Lower leg skin (tissue), 4 donors: ENCODE measurements at regions not wholly inside any gene's neighbourhood (a gene's known extent, or its start where the extent isn't known, plus 50 kb on each side); places are given as distances from the start of the nearest gene placed in this dataset.
A peak's percentile ranks its signal among the peaks of the same experiment; 100 is the strongest.

Experiments
- DNase-seq, 2 donors: peaks; one replicate each; pipeline ENCODE4 v3.0.0-alpha.2; 2019; ENCODE audit warnings: low spot score in 2 of 2
- H3K4me3 ChIP-seq: fragments of 200-600 bp; sonication (generic); 2 replicates; pipeline ENCODE4 v1.5.1; 2017; ENCODE audit warnings: mild to moderate bottlenecking, low read depth; ENCODE audit not compliant: poor library complexity, severe bottlenecking
- CTCF ChIP-seq, 3 donors: fragments of 450-650 bp; IDR thresholded peaks; one replicate each; pipeline ENCODE4 v1.5.1; 2016; ENCODE audit warnings: antibody characterized with exemption in 3 of 3, mild to moderate bottlenecking in 3 of 3, moderate library complexity in 2 of 3
- POLR2A ChIP-seq, 2 donors: fragments of 450-650 bp; IDR thresholded peaks; one replicate each; pipeline ENCODE4 v1.6.1; 2016 to 2017; ENCODE audit warnings: antibody characterized with exemption in 2 of 2, mild to moderate bottlenecking in 1 of 2, moderate library complexity in 1 of 2
- WGBS, 2 donors: methylation state at CpG; one replicate each; pipeline ENCODE4 v1.1.5; 2018; 5-methylcytosine and 5-hydroxymethylcytosine counted together
- intact Hi-C: fragments of 100-400 bp; cut with DNase I; formaldehyde crosslinking; loops from one replicate; pipeline ENCODE4 v1.15.0; 2023; ENCODE audit warnings: low total_unique reads

DNA sequence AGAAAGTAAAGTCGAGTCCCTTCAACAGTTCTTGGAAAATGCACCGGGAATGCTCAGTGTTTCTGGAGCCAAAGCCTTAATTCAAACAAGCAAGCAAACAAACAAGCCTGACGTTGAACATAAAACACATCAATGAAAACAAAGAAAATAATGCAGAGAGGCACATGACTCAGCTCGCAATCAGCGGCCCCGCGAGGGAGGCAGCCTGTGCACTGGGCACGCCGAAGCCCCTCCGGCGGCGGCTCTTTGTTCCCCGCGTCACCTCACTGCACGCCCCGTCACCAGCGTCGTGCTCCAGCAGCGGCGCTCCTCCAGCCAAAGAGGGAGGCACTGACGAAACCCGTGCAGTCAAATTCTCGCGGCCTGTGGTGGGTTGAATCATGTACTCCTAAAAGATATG, 151.5 kb downstream of the DNAJB6 start:
- peak in 1 of 2 donors; percentile 63 for DNase-seq
- intact Hi-C loops: no loop called here
- no peak overlapping the region for H3K4me3 ChIP-seq
- TF ChIP-seq CTCF (IDR thresholded peaks at IDR 0.05) (no peak), POLR2A (IDR thresholded peaks at IDR 0.05) (no peak)
- 88 to 89% methylated on average over 24 of the region's 24 CpGs for WGBS, 2 donors

DNA sequence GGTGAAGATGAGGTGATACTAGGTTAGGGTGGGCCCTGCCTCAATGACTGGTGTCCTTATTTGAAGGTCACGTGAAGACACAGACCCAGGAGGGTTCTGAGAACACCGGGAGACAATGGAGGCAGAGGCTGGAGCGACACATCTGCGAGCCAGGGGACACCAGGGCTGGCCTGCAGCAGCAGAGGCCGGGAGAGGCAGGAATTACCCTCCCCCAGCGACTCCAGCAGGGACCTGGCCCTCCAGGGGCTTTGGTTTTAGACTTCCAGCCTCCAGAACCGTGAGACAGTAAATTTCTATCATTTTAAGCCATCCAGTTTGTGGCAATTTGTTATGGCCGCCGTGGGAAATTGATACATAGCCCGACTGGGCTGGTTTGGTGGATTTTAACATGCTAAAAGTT, 152.2 kb downstream of the DNAJB6 start:
- intact Hi-C loops: no loop called here
- DNase-seq: peak in 1 of 2 donors; percentile 15
- no peak overlapping the region for H3K4me3 ChIP-seq
- WGBS, 2 donors: 85 to 91% methylated on average over 10 of the region's 10 CpGs
- TF ChIP-seq POLR2A (IDR thresholded peaks at IDR 0.05): no peak
- TF ChIP-seq CTCF (IDR thresholded peaks at IDR 0.05): no peak
